GM12878 (cell line): ENCODE measurements at regions not wholly inside any gene's neighbourhood (a gene's known extent, or its start where the extent isn't known, plus 50 kb on each side); places are given as distances from the start of the nearest gene placed in this dataset.

ENCODE experiments used
- BHLHE40 ChIP-seq, 2 experiments: fragments of 450-650 bp in 1 of 2; IDR thresholded peaks; 2 replicates each; pipeline ENCODE4 v1.6.1; 2011 to 2017; ENCODE audit warnings: low read depth in 2 of 2, borderline replicate concordance in 1 of 2, improper control_type of control experiment in 1 of 2, low read length in 1 of 2, mild to moderate bottlenecking in 1 of 2
- CBFB ChIP-seq: IDR thresholded peaks from 2 replicates; pipeline ENCODE4 v1.6.1; 2016; ENCODE audit warnings: antibody characterized with exemption, low read depth
- ETV6 ChIP-seq, 2 experiments: fragments of 450-650 bp in 1 of 2; IDR thresholded peaks in 1 of 2; conservative IDR thresholded peaks in 1 of 2; 2 replicates each; pipeline ENCODE4 v1.6.1; 2014; ENCODE audit warnings: antibody characterized with exemption in 1 of 2, borderline replicate concordance in 1 of 2, low read depth in 1 of 2, mild to moderate bottlenecking in 1 of 2, moderate library complexity in 1 of 2
- FOS ChIP-seq: IDR thresholded peaks from 3 replicates; pipeline ENCODE4 v1.6.1; 2011; ENCODE audit warnings: borderline replicate concordance; ENCODE audit not compliant: insufficient read length; ENCODE audit errors: extremely low read depth
- JUND ChIP-seq: IDR thresholded peaks from 2 replicates; pipeline ENCODE4 v1.6.1; 2012; ENCODE audit warnings: low read depth, mild to moderate bottlenecking, low read length, improper control_type of control experiment, moderate library complexity
- MTA2 ChIP-seq: fragments of 450-650 bp; IDR thresholded peaks from 2 replicates; pipeline ENCODE4 v1.6.1; 2016; ENCODE audit warnings: low read depth, mild to moderate bottlenecking, moderate library complexity
- MTA3 ChIP-seq: IDR thresholded peaks from 2 replicates; pipeline ENCODE4 v1.6.1; 2012; ENCODE audit warnings: low read length, inconsistent platforms, borderline replicate concordance
- NBN ChIP-seq: fragments of 450-650 bp; IDR thresholded peaks from 2 replicates; pipeline ENCODE4 v1.6.1; 2016
- PAX5 ChIP-seq: IDR thresholded peaks from 2 replicates; pipeline ENCODE4 v1.6.1; 2011; ENCODE audit warnings: low read depth, low read length, borderline replicate concordance
- RUNX3 ChIP-seq: IDR thresholded peaks from 2 replicates; pipeline ENCODE4 v1.6.1; 2012; ENCODE audit warnings: low read length, inconsistent platforms
- SREBF1 ChIP-seq: IDR thresholded peaks from 2 replicates; pipeline ENCODE4 v1.6.1; 2012; ENCODE audit warnings: mild to moderate bottlenecking, low read length
- SREBF2 ChIP-seq: IDR thresholded peaks from 2 replicates; pipeline ENCODE4 v1.6.1; 2012; ENCODE audit warnings: mild to moderate bottlenecking, low read length
- TAF1 ChIP-seq: IDR thresholded peaks from 2 replicates; pipeline ENCODE4 v1.6.1; 2011; ENCODE audit warnings: mild to moderate bottlenecking, low read depth, low read length, borderline replicate concordance
- ZNF274 ChIP-seq: IDR thresholded peaks from one replicate; pipeline ENCODE4 v1.8.0; 2011; ENCODE audit not compliant: insufficient read length, insufficient read depth
- TF ChIP-seq, protein P1 (sequence below): fragments of 450-650 bp; IDR thresholded peaks from 2 replicates; pipeline ENCODE4 v1.6.1; 2018; ENCODE audit warnings: mild to moderate bottlenecking, low read depth, moderate library complexity; ENCODE audit not compliant: partially characterized antibody
- TF ChIP-seq, protein P2 (sequence below): fragments of 450-650 bp; IDR thresholded peaks from 2 replicates; pipeline ENCODE4 v1.6.1; 2014; ENCODE audit warnings: mild to moderate bottlenecking
- TF ChIP-seq, protein P3 (sequence below): IDR thresholded peaks from 2 replicates; pipeline ENCODE4 v1.6.1; 2011; ENCODE audit warnings: borderline replicate concordance, low read depth, mild to moderate bottlenecking, moderate library complexity, mixed read lengths, low read length; ENCODE audit not compliant: insufficient read depth; ENCODE audit errors: extremely low read length
- TF ChIP-seq, protein P4 (sequence below): fragments of 450-650 bp; IDR thresholded peaks from 2 replicates; pipeline ENCODE4 v1.6.1; 2017; ENCODE audit warnings: mild to moderate bottlenecking, moderate library complexity
- TF ChIP-seq, protein P5 (sequence below): IDR thresholded peaks from 2 replicates; pipeline ENCODE4 v1.6.1; 2011; ENCODE audit warnings: low read depth, low read length, improper control_type of control experiment, borderline replicate concordance

DNA sequence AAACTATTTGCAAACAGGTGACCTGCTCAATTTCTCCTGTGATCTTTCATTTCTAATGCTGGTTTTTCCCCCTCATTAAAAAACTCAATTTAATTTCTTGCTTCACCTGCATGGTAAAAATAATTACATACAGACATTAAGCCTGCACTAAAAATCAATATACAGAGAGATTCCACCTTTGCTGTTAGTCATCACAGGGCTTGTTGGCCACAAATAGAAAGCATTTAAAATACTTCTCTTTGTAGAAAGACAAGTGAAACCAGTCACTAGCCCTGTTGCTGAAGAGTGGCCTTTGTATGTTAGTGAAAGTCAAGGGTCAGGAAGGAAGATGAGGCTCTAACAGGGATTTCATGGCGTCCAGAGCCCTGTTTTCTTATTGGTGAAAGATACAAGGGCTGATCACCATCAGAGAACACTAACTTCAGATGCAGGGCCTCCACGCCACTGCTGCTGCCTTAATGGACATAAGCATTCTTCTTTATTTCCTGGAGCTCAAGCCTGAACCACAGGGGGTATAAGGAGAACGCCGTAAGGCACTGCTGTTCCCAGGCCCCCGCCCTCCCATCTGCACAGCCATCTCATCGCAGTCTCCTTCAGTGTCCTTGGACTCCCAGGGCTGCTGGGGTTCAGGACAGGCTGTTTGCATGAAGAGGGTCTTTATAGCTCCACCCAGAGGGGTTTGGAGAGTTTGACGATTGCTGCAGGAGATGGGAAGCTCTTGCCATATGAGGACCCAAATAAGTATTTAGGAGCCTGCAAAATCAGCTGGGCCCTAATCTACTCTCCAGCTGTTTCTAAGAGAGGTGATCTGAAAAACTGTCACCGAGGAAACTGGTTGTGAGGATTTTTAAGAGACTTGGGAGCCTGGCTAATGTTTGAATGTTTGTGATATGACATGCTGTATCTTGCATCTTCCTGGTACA is 117.3 kb upstream of the IRF2BP2 start (continued):
- TF ChIP-seq CBFB (no peak), FOS (no peak), MTA2 (peak; percentile 87), NBN (no peak), TAF1 (no peak), RUNX3 (no peak), PAX5 (no peak), MTA3 (no peak), BHLHE40 (IDR thresholded peaks at IDR 0.05; ENCODE audit: borderline replicate concordance in 1 of 2, low read depth in 2 of 2, low read length in 1 of 2) (0 out of 4 replicates have a peak, but pooled peaks of 1 of the 2 experiments have one; percentile 16), SREBF2 (no peak), ETV6 (conservative IDR thresholded peaks at IDR 0.05 in 1 of 2, IDR thresholded peaks at IDR 0.05 in 1 of 2; ENCODE audit: borderline replicate concordance in 1 of 2, low read depth in 1 of 2) (no peak), SREBF1 (no peak), JUND (no peak), ZNF274 (no peak)
- TF ChIP-seq, protein P1, sequence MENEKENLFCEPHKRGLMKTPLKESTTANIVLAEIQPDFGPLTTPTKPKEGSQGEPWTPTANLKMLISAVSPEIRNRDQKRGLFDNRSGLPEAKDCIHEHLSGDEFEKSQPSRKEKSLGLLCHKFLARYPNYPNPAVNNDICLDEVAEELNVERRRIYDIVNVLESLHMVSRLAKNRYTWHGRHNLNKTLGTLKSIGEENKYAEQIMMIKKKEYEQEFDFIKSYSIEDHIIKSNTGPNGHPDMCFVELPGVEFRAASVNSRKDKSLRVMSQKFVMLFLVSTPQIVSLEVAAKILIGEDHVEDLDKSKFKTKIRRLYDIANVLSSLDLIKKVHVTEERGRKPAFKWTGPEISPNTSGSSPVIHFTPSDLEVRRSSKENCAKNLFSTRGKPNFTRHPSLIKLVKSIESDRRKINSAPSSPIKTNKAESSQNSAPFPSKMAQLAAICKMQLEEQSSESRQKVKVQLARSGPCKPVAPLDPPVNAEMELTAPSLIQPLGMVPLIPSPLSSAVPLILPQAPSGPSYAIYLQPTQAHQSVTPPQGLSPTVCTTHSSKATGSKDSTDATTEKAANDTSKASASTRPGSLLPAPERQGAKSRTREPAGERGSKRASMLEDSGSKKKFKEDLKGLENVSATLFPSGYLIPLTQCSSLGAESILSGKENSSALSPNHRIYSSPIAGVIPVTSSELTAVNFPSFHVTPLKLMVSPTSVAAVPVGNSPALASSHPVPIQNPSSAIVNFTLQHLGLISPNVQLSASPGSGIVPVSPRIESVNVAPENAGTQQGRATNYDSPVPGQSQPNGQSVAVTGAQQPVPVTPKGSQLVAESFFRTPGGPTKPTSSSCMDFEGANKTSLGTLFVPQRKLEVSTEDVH: no peak
- TF ChIP-seq, protein P2, sequence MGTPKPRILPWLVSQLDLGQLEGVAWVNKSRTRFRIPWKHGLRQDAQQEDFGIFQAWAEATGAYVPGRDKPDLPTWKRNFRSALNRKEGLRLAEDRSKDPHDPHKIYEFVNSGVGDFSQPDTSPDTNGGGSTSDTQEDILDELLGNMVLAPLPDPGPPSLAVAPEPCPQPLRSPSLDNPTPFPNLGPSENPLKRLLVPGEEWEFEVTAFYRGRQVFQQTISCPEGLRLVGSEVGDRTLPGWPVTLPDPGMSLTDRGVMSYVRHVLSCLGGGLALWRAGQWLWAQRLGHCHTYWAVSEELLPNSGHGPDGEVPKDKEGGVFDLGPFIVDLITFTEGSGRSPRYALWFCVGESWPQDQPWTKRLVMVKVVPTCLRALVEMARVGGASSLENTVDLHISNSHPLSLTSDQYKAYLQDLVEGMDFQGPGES: no peak
- TF ChIP-seq, protein P3, sequence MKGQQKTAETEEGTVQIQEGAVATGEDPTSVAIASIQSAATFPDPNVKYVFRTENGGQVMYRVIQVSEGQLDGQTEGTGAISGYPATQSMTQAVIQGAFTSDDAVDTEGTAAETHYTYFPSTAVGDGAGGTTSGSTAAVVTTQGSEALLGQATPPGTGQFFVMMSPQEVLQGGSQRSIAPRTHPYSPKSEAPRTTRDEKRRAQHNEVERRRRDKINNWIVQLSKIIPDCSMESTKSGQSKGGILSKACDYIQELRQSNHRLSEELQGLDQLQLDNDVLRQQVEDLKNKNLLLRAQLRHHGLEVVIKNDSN: no peak
- TF ChIP-seq, protein P4, sequence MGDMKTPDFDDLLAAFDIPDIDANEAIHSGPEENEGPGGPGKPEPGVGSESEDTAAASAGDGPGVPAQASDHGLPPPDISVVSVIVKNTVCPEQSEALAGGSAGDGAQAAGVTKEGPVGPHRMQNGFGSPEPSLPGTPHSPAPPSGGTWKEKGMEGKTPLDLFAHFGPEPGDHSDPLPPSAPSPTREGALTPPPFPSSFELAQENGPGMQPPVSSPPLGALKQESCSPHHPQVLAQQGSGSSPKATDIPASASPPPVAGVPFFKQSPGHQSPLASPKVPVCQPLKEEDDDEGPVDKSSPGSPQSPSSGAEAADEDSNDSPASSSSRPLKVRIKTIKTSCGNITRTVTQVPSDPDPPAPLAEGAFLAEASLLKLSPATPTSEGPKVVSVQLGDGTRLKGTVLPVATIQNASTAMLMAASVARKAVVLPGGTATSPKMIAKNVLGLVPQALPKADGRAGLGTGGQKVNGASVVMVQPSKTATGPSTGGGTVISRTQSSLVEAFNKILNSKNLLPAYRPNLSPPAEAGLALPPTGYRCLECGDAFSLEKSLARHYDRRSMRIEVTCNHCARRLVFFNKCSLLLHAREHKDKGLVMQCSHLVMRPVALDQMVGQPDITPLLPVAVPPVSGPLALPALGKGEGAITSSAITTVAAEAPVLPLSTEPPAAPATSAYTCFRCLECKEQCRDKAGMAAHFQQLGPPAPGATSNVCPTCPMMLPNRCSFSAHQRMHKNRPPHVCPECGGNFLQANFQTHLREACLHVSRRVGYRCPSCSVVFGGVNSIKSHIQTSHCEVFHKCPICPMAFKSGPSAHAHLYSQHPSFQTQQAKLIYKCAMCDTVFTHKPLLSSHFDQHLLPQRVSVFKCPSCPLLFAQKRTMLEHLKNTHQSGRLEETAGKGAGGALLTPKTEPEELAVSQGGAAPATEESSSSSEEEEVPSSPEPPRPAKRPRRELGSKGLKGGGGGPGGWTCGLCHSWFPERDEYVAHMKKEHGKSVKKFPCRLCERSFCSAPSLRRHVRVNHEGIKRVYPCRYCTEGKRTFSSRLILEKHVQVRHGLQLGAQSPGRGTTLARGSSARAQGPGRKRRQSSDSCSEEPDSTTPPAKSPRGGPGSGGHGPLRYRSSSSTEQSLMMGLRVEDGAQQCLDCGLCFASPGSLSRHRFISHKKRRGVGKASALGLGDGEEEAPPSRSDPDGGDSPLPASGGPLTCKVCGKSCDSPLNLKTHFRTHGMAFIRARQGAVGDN: peak; percentile 76
- TF ChIP-seq, protein P5, sequence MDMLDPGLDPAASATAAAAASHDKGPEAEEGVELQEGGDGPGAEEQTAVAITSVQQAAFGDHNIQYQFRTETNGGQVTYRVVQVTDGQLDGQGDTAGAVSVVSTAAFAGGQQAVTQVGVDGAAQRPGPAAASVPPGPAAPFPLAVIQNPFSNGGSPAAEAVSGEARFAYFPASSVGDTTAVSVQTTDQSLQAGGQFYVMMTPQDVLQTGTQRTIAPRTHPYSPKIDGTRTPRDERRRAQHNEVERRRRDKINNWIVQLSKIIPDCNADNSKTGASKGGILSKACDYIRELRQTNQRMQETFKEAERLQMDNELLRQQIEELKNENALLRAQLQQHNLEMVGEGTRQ: no peak
